PC-3 (cell line): ENCODE measurements at regions not wholly inside any gene's neighbourhood (a gene's known extent, or its start where the extent isn't known, plus 50 kb on each side); places are given as distances from the start of the nearest gene placed in this dataset.

Experiments
- ATAC-seq: fragments of 200-7000 bp; cut with Tn5 transposase; 2 replicates; pipeline ENCODE4 v1.9.1; 2020; ENCODE audit warnings: mild to moderate bottlenecking, moderate library complexity
- BruUV-seq: library from RNA; stranded (reverse); fragments of 400-500 nt; replicated peaks from 2 replicates; lab custom pipeline; 2021; lab: Mats Ljungman, UMichigan
- CTCF ChIA-PET: fragments of 300-600 bp; sonication (Branson Sonifier 250); formaldehyde crosslinking; loops from one replicate; lab custom pipeline; 2022; ENCODE audit warnings: antibody characterized with exemption; lab: Charles Lee
- POLR2A ChIA-PET: fragments of 300-600 bp; sonication (Branson Sonifier 250); formaldehyde crosslinking; loops from one replicate; lab custom pipeline; 2022; ENCODE audit warnings: antibody characterized with exemption; ENCODE audit not compliant: unreplicated experiment; lab: Charles Lee
- DNase-seq: peaks from one replicate; pipeline ENCODE4 v3.0.0-alpha.2; 2015
- H2AFZ ChIP-seq: fragments of 300-600 bp; sonication (generic); 2 replicates; pipeline ENCODE4 v1.6.0; 2016; ENCODE audit warnings: antibody characterized with exemption, low read length
- H3F3A ChIP-seq: fragments of 300-600 bp; sonication (generic); one replicate; pipeline ENCODE4 v1.6.0; 2017; ENCODE audit warnings: antibody characterized with exemption, low read length, control low read depth, mild to moderate bottlenecking; ENCODE audit not compliant: unreplicated experiment
- H3K27ac ChIP-seq: fragments of 300-600 bp; sonication (generic); 2 replicates; pipeline ENCODE4 v1.5.1; 2016; ENCODE audit warnings: mild to moderate bottlenecking, low read length
- H3K27me3 ChIP-seq: fragments of 300-600 bp; sonication (generic); 2 replicates; pipeline ENCODE4 v1.6.1; 2016; ENCODE audit warnings: low read length, mixed read lengths
- H3K36me3 ChIP-seq: fragments of 300-600 bp; sonication (generic); 2 replicates; pipeline ENCODE4 v1.6.1; 2016; ENCODE audit warnings: low read depth, mixed run types, low read length, mixed read lengths
- H3K4me1 ChIP-seq: fragments of 300-600 bp; sonication (generic); 2 replicates; pipeline ENCODE4 v1.5.1; 2016; ENCODE audit warnings: low read length; ENCODE audit not compliant: insufficient read depth
- H3K4me2 ChIP-seq: fragments of 300-600 bp; sonication (generic); 2 replicates; pipeline ENCODE4 v1.6.0; 2016; ENCODE audit warnings: low read length
- H3K4me3 ChIP-seq: fragments of 300-600 bp; sonication (generic); 2 replicates; pipeline ENCODE4 v1.5.1; 2016; ENCODE audit warnings: mild to moderate bottlenecking, low read length, mixed read lengths
- H3K79me2 ChIP-seq: fragments of 300-600 bp; sonication (generic); 2 replicates; pipeline ENCODE4 v1.6.1; 2017; ENCODE audit warnings: low read length, mixed read lengths
- H3K9ac ChIP-seq: fragments of 300-600 bp; sonication (generic); 2 replicates; pipeline ENCODE4 v1.6.0; 2016; ENCODE audit warnings: mild to moderate bottlenecking, low read length
- H3K9me2 ChIP-seq: fragments of 300-600 bp; sonication (generic); replicated peaks from 2 replicates; pipeline ENCODE4 v1.6.1; 2016; ENCODE audit warnings: mixed run types, low read length, mixed read lengths
- H3K9me3 ChIP-seq: fragments of 300-600 bp; sonication (generic); 2 replicates; pipeline ENCODE4 v1.6.1; 2016; ENCODE audit warnings: low read length, mixed read lengths
- H4K20me1 ChIP-seq: fragments of 300-600 bp; sonication (generic); 2 replicates; pipeline ENCODE4 v1.6.1; 2016; ENCODE audit warnings: low read length, mixed read lengths
- CTCF ChIP-seq: fragments of 300-600 bp; sonication (generic); conservative IDR thresholded peaks from 2 replicates; pipeline ENCODE4 v1.5.1; 2017; ENCODE audit warnings: antibody characterized with exemption, low read depth, mild to moderate bottlenecking, low read length
- EZH2 ChIP-seq: fragments of 300-600 bp; sonication (generic); IDR thresholded peaks from one replicate; pipeline ENCODE4 v1.6.1; 2017; ENCODE audit warnings: antibody characterized with exemption, mild to moderate bottlenecking, low read length; ENCODE audit not compliant: unreplicated experiment
- EZH2phosphoT487 ChIP-seq: fragments of 300-600 bp; sonication (generic); IDR thresholded peaks from 2 replicates; pipeline ENCODE4 v1.6.1; 2018; ENCODE audit warnings: mild to moderate bottlenecking, antibody characterized with exemption, low read length, borderline replicate concordance
- intact Hi-C: fragments of 100-400 bp; cut with micrococcal nuclease; formaldehyde crosslinking; loops from 2 replicates; pipeline ENCODE4 v1.9.0; 2023

- no peaks in the 10 kb centered on the region for H3K27me3 ChIP-seq
- no peaks in the 10 kb centered on the region for H3K36me3 ChIP-seq
- TF ChIP-seq CTCF, result no peak
- no peak for TF ChIP-seq EZH2
- TF ChIP-seq EZH2phosphoT487, result no peak
- H3F3A ChIP-seq, result no peaks in the 10 kb centered on the region
- H3K9me2 ChIP-seq, result no peaks in the 10 kb centered on the region
- ChIA-PET POLR2A (no interaction called here), CTCF (no interaction called here)
- DNase-seq (no peak), ATAC-seq (no peak)
- no peak overlapping the region for H3K4me2 ChIP-seq
- H3K9ac ChIP-seq, result no peak overlapping the region
- intact Hi-C loops, result no loop called here
- H3K4me3 ChIP-seq, result no peak overlapping the region
- H3K27ac ChIP-seq, result no peak overlapping the region
- H3K9me3 ChIP-seq, result no peaks in the 10 kb centered on the region
- no TSS peak for BruUV-seq
- H3K4me1 ChIP-seq, result peaks cover 7% of the 10 kb centered on the region; the same call in 1 of the 2 replicates
- H4K20me1 ChIP-seq, result no peaks in the 10 kb centered on the region
- H3K79me2 ChIP-seq, result no peaks in the 10 kb centered on the region
- H2AFZ ChIP-seq, result no peak overlapping the region
These were observed 227.7 kb upstream of the PRR16 start for GRCh38 chr5:120236360-120236759.

- intact Hi-C loops, result no loop called here
- no peak overlapping the region for H3K27ac ChIP-seq
- H3K9ac ChIP-seq, result no peak overlapping the region
- H4K20me1 ChIP-seq, result no peaks in the 10 kb centered on the region
- no peaks in the 10 kb centered on the region for H3K27me3 ChIP-seq
- H2AFZ ChIP-seq, result no peak overlapping the region
- ChIA-PET POLR2A (interaction anchor here (0.6 kb wide), 1 partner anchor 60 kb away, joined by 4 read pairs; no protein-coding TSS in a partner anchor), CTCF (no interaction called here)
- no peak overlapping the region for H3K4me3 ChIP-seq
- H3K79me2 ChIP-seq, result no peaks in the 10 kb centered on the region
- ATAC-seq (no peak), DNase-seq (no peak)
- peaks cover 7% of the 10 kb centered on the region; the same call in 1 of the 2 replicates for H3K4me1 ChIP-seq
- no peak overlapping the region; the same call in 1 of the 2 replicates for H3K4me2 ChIP-seq
- no TSS peak for BruUV-seq
- no peaks in the 10 kb centered on the region for H3K9me2 ChIP-seq
- no peaks in the 10 kb centered on the region for H3K36me3 ChIP-seq
- no peaks in the 10 kb centered on the region for H3K9me3 ChIP-seq
- TF ChIP-seq EZH2, result no peak
- TF ChIP-seq EZH2phosphoT487, result no peak
- no peaks in the 10 kb centered on the region for H3F3A ChIP-seq
These were observed 225.0 kb upstream of the PRR16 start for GRCh38 chr5:120239086-120239485.

GRCh38 chr5:120240706-120241105, 223.4 kb upstream of the PRR16 start:
- ChIA-PET CTCF (no interaction called here), POLR2A (no interaction called here)
- Histone ChIP-seq H3K9ac (no peak overlapping the region), H3K36me3 (no peaks in the 10 kb centered on the region), H3K9me3 (no peaks in the 10 kb centered on the region), H3K27ac (no peak overlapping the region), H3K27me3 (no peaks in the 10 kb centered on the region), H3K79me2 (no peaks in the 10 kb centered on the region), H3K4me2 (no peak overlapping the region), H3K4me1 (peaks cover 7% of the 10 kb centered on the region; the same call in 1 of the 2 replicates), H4K20me1 (no peaks in the 10 kb centered on the region), H3K4me3 (no peak overlapping the region), H3F3A (no peaks in the 10 kb centered on the region), H3K9me2 (no peaks in the 10 kb centered on the region), H2AFZ (no peak overlapping the region)
- intact Hi-C loops, result no loop called here
- no TSS peak for BruUV-seq
- no peak for ATAC-seq
- no peak for TF ChIP-seq CTCF
- no peak for TF ChIP-seq EZH2phosphoT487
- no peak for TF ChIP-seq EZH2
- DNase-seq, result no peak
